Upper lobe of right lung (tissue), 1 donor: ENCODE measurements at regions not wholly inside any gene's neighbourhood (a gene's known extent, or its start where the extent isn't known, plus 50 kb on each side); places are given as distances from the start of the nearest gene placed in this dataset.

Experiments used
- ATAC-seq: fragments of 200-7000 bp; cut with Tn5 transposase; one replicate; pipeline ENCODE4 v1.9.1; 2020; ENCODE audit warnings: mild to moderate bottlenecking, moderate library complexity
- DNase-seq: peaks from one replicate; pipeline ENCODE4 v3.0.0-alpha.2; 2020
- H3K27ac ChIP-seq: fragments of 200-600 bp; one replicate; pipeline ENCODE4 v1.8.0; 2022
- H3K27me3 ChIP-seq: fragments of 200-600 bp; one replicate; pipeline ENCODE4 v1.8.0; 2022; ENCODE audit warnings: mild to moderate bottlenecking
- H3K36me3 ChIP-seq: fragments of 200-600 bp; one replicate; pipeline ENCODE4 v1.8.0; 2022
- H3K4me1 ChIP-seq: fragments of 200-600 bp; one replicate; pipeline ENCODE4 v1.8.0; 2022
- H3K4me3 ChIP-seq: fragments of 200-600 bp; one replicate; pipeline ENCODE4 v1.8.0; 2022; ENCODE audit warnings: mild to moderate bottlenecking
- H3K9me3 ChIP-seq: fragments of 200-600 bp; one replicate; pipeline ENCODE4 v1.8.0; 2022
- CTCF ChIP-seq: fragments of 200-600 bp; IDR thresholded peaks from one replicate; pipeline ENCODE4 v1.8.0; 2022; ENCODE audit warnings: antibody characterized with exemption
- intact Hi-C: fragments of 100-400 bp; cut with DNase I; formaldehyde crosslinking; loops from one replicate; pipeline ENCODE4 v1.11.0; 2022
- donor health status: DM: no; HTN: yes; CAD: no; lungs with severe emphysema.

- H3K9me3 ChIP-seq: no peaks in the 10 kb centered on the region
- no peak for TF ChIP-seq CTCF
- no peaks in the 10 kb centered on the region for H3K36me3 ChIP-seq
- no peaks in the 10 kb centered on the region for H3K27me3 ChIP-seq
- H3K27ac ChIP-seq: no peak overlapping the region
- no peak overlapping the region for H3K4me3 ChIP-seq
- no peaks in the 10 kb centered on the region for H3K4me1 ChIP-seq
- intact Hi-C loops: no loop called here
- no peak for DNase-seq
- ATAC-seq: no peak
Observed at GRCh38 chr2:223264541-223265193, 212.7 kb downstream of the KCNE4 start.

DNA sequence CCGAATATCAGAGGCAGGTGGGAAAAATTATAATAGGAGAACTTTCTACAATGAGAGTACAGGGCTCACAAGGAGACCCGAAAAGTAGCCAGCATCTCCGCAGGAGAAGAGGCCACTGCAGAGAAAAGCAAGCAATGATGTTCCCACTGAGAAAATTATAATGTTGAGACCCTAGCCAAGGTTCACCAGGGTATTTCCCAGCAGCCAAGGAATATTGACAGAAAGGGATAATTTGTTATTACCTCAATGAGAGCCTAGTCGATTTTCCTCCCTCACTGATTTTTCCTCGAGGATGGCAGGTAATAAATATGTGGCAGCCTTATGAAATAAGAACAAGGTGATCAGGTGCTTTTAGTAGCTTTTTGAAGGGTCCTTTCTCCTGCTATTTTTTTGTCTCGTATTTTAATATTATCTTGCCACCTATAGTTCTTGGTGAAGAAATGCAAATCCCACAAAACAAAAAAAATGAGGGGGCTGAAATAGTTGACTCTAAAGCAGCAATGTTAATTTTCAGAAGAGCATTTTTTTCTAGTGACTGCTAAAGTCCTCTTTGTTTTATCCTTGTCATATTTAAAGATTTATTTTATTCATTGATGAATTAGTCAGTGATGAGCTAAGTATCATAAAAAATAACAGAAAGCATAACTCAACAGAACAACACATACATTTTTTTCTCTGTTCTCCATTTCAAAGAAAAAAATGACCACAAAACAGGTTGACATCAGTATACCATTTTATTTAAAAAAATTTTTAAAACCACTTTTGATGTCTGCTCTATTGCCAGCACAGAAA, 215.4 kb downstream of the KCNE4 start:
- no peaks in the 10 kb centered on the region for H3K4me1 ChIP-seq
- no peak overlapping the region for H3K4me3 ChIP-seq
- no peaks in the 10 kb centered on the region for H3K9me3 ChIP-seq
- intact Hi-C loops: no loop called here
- TF ChIP-seq CTCF: no peak
- H3K27ac ChIP-seq: no peak overlapping the region
- ATAC-seq (no peak), DNase-seq (no peak)
- H3K36me3 ChIP-seq: no peaks in the 10 kb centered on the region
- no peaks in the 10 kb centered on the region for H3K27me3 ChIP-seq

DNA sequence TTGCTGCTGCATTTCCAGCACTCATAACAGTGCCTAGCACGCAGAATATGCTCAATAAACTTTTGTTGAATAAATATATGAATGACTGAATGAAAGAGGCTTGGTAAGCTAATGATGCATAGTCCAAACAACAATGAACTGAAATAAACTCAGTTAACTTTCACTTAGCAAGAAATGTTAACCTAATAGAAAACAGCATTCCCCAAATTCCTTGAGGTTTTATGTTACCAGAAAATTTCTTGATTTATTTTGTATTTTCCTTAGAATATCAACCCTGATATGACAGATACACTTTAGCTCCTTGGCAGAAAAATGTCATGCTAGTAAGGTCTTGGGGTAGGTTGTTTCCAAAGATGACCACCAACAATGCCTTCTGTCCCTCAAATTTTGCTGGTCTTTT, 217.4 kb downstream of the KCNE4 start:
- intact Hi-C loops: no loop called here
- Histone ChIP-seq H3K27ac (no peak overlapping the region), H3K9me3 (no peaks in the 10 kb centered on the region), H3K27me3 (no peaks in the 10 kb centered on the region), H3K36me3 (no peaks in the 10 kb centered on the region), H3K4me3 (no peak overlapping the region), H3K4me1 (no peaks in the 10 kb centered on the region)
- ATAC-seq (no peak), DNase-seq (no peak)
- no peak for TF ChIP-seq CTCF

DNA sequence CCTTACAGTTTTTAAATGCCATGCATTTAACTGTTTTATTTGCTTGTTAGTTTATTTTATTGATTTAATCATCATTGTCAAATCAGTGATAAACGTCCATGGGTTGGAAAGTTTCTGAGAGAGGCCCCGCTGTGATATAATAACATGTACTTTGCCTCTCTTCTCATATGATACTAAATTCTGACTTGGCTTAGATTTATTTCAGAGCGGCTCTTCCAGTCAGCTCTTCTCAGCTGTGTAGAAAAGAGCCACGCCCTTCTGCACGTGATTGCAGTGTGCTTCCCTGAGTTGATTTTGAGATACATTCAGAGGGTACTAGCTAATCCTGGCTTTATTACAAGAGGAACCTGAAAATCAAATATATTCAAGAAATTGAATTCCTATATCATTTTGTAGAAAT, 218.6 kb downstream of the KCNE4 start:
- H3K36me3 ChIP-seq: no peaks in the 10 kb centered on the region
- H3K27me3 ChIP-seq: no peaks in the 10 kb centered on the region
- no peak overlapping the region for H3K4me3 ChIP-seq
- no peaks in the 10 kb centered on the region for H3K9me3 ChIP-seq
- DNase-seq: no peak
- no peak for ATAC-seq
- TF ChIP-seq CTCF: no peak
- H3K27ac ChIP-seq: no peak overlapping the region
- H3K4me1 ChIP-seq: no peaks in the 10 kb centered on the region
- intact Hi-C loops: no loop called here

GRCh38 chr2:223273995-223274394, 222.0 kb downstream of the KCNE4 start:
- intact Hi-C loops: no loop called here
- no peak overlapping the region for H3K4me3 ChIP-seq
- H3K9me3 ChIP-seq: no peaks in the 10 kb centered on the region
- H3K4me1 ChIP-seq: no peaks in the 10 kb centered on the region
- H3K36me3 ChIP-seq: no peaks in the 10 kb centered on the region
- TF ChIP-seq CTCF: no peak
- DNase-seq (no peak), ATAC-seq (no peak)
- H3K27ac ChIP-seq: no peak overlapping the region
- no peaks in the 10 kb centered on the region for H3K27me3 ChIP-seq
